Nucleus accumbens (tissue), 56 donors: ENCODE measurements at regions not wholly inside any gene's neighbourhood (a gene's known extent, or its start where the extent isn't known, plus 50 kb on each side); places are given as distances from the start of the nearest gene placed in this dataset.

ENCODE experiments used
- DNase-seq, 56 donors: peaks; one replicate each; lab custom pipeline; 2025; lab: John Stamatoyannopoulos, UW

- no peak for DNase-seq
Measured at GRCh38 chr9:20291201-20291600, 331.1 kb downstream of the MLLT3 start.

GRCh38 chr9:20290257-20290656 is 332.0 kb downstream of the MLLT3 start:
- no peak for DNase-seq

DNA sequence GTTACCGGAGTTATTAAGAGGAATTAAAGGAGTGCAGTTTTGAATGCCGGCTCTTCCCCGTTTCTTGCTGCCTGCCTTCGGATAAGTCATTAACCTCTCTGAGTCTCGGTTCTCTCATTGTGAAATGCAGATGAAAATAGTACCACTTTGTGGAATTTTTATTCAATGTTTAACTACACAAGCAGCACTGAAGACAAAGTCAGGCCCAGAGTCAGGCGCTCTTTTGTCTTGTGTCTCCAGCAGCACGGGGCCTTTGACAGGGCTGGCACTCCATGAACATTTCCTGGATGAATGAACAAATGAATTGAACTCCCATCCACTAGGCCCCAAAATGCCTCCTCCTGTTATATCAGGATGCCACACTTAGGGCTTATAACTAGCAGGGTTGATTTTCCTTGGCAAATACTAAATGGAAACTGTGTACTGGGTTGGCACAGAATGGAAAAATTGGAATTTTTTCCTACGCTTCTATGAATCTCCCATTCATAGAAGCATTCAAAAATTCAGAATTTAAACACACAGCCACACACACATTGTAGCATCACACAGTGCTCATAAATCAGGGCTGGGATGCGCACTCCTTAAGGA is 332.8 kb downstream of the MLLT3 start:
- peak in 5 of 56 donors; percentile 3 to 15 (median 4) for DNase-seq

- DNase-seq, result no peak
Measured at GRCh38 chr9:20286969-20287368, 335.3 kb downstream of the MLLT3 start.

- DNase-seq, result no peak
Measured at GRCh38 chr9:20286154-20286700, 336.1 kb downstream of the MLLT3 start.

DNA sequence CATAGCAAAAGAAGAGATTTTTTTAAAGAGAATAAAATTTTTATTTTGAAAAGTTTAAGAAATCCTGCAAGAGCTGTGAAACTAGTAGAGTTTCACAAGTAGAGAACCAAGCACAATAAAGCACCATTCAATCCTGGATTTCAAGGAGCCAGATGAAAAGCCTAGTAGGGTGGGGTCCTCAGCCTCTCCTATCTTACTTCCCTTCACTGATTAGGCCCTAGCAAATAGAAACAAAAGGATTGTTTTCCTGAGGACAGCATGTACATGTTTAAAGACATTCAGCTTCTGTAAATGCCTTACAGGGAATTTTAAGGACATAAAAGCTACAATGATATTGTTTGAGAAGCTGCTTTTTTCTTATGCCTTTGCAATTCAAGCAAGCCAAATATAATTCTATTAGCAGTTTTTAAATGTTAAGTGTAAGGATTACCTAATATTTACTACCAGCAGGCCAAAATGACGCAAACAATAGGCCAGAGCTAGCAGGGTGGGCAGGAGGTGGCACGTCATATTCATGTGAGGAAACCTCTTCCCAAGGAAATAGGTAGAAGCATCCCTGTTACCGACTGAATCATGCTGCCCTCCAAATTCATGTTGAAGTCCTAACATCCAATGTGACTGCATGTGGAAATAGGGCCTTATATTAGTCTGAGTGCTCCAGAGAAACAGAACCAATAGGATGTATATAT is 337.6 kb downstream of the MLLT3 start:
- DNase-seq, result no peak

- no peak for DNase-seq
Measured at GRCh38 chr9:20280330-20280729, 342.0 kb downstream of the MLLT3 start.

DNA sequence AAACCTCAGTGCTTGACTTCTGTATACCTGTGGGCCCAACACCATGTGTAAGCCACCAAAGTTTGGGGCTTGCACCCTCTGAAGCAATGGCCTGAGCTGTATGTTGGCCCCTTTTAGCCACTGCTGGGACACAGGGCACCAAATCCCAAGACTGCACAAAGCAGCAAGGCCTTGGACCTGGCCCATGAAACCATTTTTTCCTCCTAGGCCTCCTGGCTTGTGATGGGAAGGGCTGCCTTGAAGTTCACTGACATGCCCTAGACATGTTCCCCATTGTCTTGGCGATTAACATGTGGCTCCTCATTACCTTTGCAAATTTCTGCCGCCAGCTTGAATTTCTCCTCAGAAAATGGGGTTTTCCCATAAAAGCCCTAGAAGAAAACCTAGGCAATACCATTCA is 345.5 kb downstream of the MLLT3 start:
- DNase-seq, result no peak

DNA sequence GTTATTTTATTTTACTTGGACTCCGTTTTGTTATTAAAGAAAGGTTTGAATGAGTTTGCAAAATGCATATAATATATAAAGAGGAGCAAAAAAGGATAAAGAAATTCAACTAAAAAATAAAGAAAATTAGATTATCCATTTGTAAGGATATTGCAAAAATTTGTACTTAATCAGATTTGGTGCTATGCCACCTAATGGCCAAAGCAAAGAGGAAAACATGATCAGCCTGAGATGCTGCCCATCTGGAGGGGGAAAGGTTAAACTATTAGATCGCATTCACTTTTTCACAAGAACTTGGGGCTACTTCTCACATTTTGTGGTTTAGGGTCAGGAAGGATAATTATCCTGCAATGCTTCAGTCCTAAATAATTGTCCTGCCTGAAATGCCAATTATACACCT is 350.6 kb downstream of the MLLT3 start:
- DNase-seq, result no peak

DNA sequence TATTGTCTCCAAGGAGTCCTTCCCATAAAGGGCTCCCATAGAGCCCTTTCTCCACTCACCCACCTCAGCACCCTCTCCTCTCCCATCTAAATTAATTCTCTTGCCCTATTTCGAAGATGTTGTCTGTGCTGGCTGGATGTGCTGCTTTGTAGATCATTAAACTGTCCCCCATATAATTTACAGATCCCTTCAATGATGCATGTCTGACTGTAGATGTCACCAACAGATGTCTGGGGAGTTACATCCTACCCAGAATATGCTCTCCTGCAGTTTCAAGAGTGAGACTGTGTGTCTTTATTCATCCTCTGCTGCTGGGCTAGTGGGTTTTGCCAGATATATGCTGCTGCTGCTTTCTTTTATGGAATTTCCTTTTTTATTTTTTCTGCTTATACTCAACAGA is 351.2 kb downstream of the MLLT3 start:
- no peak for DNase-seq

DNA sequence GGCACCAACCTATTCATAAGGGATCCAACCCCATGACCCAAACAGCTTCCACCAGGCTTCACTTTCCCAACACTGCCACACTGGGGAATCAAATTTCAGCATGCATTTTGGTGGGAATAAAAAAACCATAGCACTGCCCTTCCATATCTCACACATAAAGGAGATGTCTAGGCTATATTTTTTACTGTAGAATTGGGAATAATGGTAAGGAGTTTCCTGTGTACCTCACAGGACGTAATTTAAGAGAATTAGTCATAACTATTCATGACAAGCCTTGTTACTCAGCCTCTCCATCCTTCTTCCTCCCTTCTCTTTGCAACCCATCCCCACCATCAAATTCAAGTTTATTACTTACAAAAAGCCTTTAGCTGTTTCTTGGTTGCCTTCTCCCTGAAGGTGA is 352.1 kb downstream of the MLLT3 start:
- DNase-seq, result no peak

- DNase-seq, result no peak
Measured at GRCh38 chr9:20269620-20270019, 352.7 kb downstream of the MLLT3 start.

GRCh38 chr9:20264896-20265295 is 357.4 kb downstream of the MLLT3 start:
- DNase-seq, result no peak

- DNase-seq, result no peak
Measured at GRCh38 chr9:20262611-20263010, 359.7 kb downstream of the MLLT3 start.

- no peak for DNase-seq
Measured at GRCh38 chr9:20256284-20256948, 365.9 kb downstream of the MLLT3 start.

- no peak for DNase-seq
Measured at GRCh38 chr9:20255052-20255451, 367.2 kb downstream of the MLLT3 start.

DNA sequence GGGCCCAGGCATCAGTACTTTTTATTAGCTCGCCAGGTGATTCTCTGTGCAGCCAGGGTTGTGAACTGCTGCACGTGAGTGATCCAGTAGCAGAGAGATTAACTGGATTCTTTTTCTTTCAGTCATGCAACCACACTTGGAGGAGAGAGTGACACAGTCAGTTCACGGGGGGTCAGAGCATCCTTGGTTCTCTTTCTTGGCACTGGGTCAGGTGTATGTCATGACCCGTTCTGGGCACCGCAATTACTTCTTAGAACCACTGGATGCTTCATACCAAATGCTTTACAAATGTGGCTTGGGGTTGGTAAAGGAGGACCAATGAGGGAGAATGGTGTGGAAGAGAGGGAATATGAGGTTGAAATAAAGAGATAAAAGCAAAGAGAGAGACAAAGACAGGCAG is 368.7 kb downstream of the MLLT3 start:
- DNase-seq, result no peak

DNA sequence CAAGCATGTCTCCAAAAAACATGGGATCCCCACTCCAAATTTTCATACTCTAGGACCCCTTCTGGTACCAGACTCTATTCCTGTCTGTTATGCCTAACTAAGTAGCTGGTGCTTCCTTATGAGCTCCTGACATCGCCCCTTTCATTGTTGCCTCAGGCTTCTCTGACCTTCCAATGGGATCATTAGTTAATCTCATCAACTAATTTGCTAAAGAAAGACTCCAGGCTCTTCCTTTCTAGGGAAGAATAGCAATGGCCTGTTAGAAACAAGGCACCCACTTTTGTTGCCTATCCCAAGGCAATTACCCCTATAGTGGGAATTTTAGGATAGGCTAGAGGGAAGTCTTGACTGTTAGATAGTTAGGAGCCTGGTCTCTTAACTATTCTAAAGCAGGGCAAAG is 369.5 kb downstream of the MLLT3 start:
- no peak for DNase-seq

DNA sequence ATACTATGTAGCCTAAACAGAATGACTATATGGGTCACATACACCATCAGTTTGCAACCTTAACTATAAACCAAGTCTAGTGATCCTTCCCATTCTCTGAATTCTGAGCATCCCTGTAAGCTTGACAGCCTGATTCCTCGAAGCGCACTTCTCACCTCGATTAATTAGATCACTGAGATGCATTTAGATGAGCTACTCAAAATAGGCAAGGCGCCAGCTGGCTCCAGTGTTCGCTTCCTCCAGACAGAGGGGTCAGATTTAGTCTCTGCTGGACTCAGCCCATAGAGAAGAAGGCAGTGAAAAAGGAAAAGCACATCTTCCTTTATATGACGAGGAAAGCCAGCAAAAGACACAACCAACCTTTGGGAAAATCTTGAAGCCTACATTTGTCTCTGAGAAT is 371.5 kb downstream of the MLLT3 start:
- no peak for DNase-seq

DNA sequence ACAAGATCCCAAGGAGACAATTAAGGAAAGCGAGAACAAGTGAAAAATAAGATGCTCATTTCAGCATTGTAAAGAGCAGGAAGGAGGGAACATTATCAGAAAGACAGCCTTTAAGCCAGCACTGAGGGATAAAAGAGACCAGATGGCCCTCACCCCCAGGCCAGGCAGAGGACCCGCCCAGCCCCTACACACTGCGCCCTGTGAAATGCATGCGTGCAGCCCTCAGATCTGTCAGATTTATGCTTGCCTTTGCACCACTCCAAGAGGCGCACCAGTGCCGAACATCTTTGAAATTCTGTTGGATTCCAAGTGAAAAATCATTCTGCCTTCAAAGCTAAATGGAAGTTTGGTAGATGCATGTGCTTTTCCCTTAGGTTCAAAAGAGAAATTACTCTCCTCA is 378.0 kb downstream of the MLLT3 start:
- DNase-seq, result no peak

DNA sequence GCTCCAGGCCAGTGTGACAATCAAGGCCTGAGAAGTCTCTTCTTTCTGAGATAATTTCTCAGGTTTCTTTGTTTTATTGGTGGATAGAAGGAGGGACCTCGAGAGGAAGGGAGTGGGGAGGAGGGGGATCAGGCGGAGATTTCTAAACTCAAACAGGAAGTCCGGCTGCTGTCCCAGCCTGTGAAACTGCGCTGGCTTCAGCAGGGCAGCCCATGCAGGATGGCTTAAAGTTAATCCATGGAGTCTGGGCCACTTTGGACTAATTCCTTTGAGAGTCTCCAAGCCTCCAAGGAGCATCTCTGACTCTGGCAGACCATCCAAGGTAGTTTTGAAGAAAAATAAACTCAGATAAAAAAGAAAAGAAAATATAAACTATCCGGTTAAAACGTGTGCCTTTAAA is 378.5 kb downstream of the MLLT3 start:
- DNase-seq, result peak in 1 of 56 donors; percentile 0
